OCI-LY7 (cell line): ENCODE measurements at regions not wholly inside any gene's neighbourhood (a gene's known extent, or its start where the extent isn't known, plus 50 kb on each side); places are given as distances from the start of the nearest gene placed in this dataset.

Experiments
- BruUV-seq: library from RNA; stranded (reverse); fragments of 400-500 nt; replicated peaks from 2 replicates; lab custom pipeline; 2021; lab: Mats Ljungman, UMichigan
- CTCF ChIA-PET: fragments of 300-600 bp; sonication (Branson Sonifier 250); formaldehyde crosslinking; loops from one replicate; lab custom pipeline; 2022; ENCODE audit warnings: antibody characterized with exemption; ENCODE audit not compliant: unreplicated experiment; lab: Charles Lee
- POLR2A ChIA-PET: fragments of 300-600 bp; sonication (Branson Sonifier 250); formaldehyde crosslinking; loops from one replicate; lab custom pipeline; 2022; ENCODE audit warnings: antibody characterized with exemption; lab: Charles Lee
- DNase-seq: peaks from one replicate; pipeline ENCODE4 v3.0.0-alpha.2; 2015; ENCODE audit warnings: low spot score
- H2AFZ ChIP-seq: fragments of 200-600 bp; sonication (generic), shearing (Covaris generic); 2 replicates; pipeline ENCODE4 v1.6.1; 2014; ENCODE audit warnings: mild to moderate bottlenecking, antibody characterized with exemption, low read length, moderate library complexity
- H3K27ac ChIP-seq: fragments of 200-600 bp; sonication (generic); 2 replicates; pipeline ENCODE4 v1.5.1; 2014; ENCODE audit warnings: mixed run types, low read depth, mild to moderate bottlenecking, moderate library complexity, low read length, inconsistent platforms; ENCODE audit not compliant: poor library complexity, severe bottlenecking
- H3K36me3 ChIP-seq: fragments of 200-600 bp; sonication (generic); 2 replicates; pipeline ENCODE4 v1.6.1; 2014; ENCODE audit warnings: mild to moderate bottlenecking, antibody characterized with exemption, low read length, moderate library complexity, mixed read lengths; ENCODE audit not compliant: insufficient read depth
- H3K4me1 ChIP-seq: fragments of 200-600 bp; sonication (generic); 2 replicates; pipeline ENCODE4 v1.5.1; 2014; ENCODE audit warnings: mild to moderate bottlenecking, low read length; ENCODE audit not compliant: insufficient read depth, poor library complexity, severe bottlenecking
- H3K4me2 ChIP-seq: fragments of 200-600 bp; sonication (generic); 2 replicates; pipeline ENCODE4 v1.6.1; 2014; ENCODE audit warnings: mild to moderate bottlenecking, low read length
- H3K4me3 ChIP-seq: fragments of 200-600 bp; sonication (generic); 2 replicates; pipeline ENCODE4 v1.5.1; 2014; ENCODE audit warnings: mild to moderate bottlenecking, low read depth, low read length; ENCODE audit not compliant: poor library complexity, severe bottlenecking
- H3K79me2 ChIP-seq: fragments of 200-600 bp; sonication (generic); 2 replicates; pipeline ENCODE4 v1.6.1; 2016; ENCODE audit warnings: low read depth, mild to moderate bottlenecking, low read length, moderate library complexity, mixed read lengths; ENCODE audit not compliant: insufficient read depth
- H3K9me2 ChIP-seq: fragments of 200-600 bp; sonication (generic); 2 replicates; pipeline ENCODE4 v1.6.1; 2016; ENCODE audit warnings: mild to moderate bottlenecking, low read length, mixed read lengths; ENCODE audit not compliant: insufficient read depth
- H3K9me3 ChIP-seq: fragments of 200-600 bp; sonication (generic); 2 replicates; pipeline ENCODE4 v1.6.1; 2014; ENCODE audit warnings: mild to moderate bottlenecking, mixed run types, low read length, mixed read lengths
- H4K20me1 ChIP-seq: fragments of 200-600 bp; sonication (generic); 2 replicates; pipeline ENCODE4 v1.6.1; 2014; ENCODE audit warnings: mild to moderate bottlenecking, antibody characterized with exemption, low read length, moderate library complexity, mixed read lengths; ENCODE audit not compliant: insufficient read depth
- CTCF ChIP-seq: fragments of 200-600 bp; sonication (generic); conservative IDR thresholded peaks from 2 replicates; pipeline ENCODE4 v1.5.1; 2014; ENCODE audit warnings: mild to moderate bottlenecking, antibody characterized with exemption, low read length, moderate library complexity, mixed read lengths
- EZH2phosphoT487 ChIP-seq: fragments of 200-600 bp; sonication (generic); IDR thresholded peaks from 2 replicates; pipeline ENCODE4 v1.6.1; 2018; ENCODE audit warnings: low read depth, borderline replicate concordance, mild to moderate bottlenecking, mixed run types, antibody characterized with exemption, low read length, moderate library complexity, mixed read lengths
- intact Hi-C: fragments of 100-400 bp; cut with micrococcal nuclease; formaldehyde crosslinking; loops from one replicate; pipeline ENCODE4 v1.10.0; 2022; ENCODE audit not compliant: unreplicated experiment

DNA sequence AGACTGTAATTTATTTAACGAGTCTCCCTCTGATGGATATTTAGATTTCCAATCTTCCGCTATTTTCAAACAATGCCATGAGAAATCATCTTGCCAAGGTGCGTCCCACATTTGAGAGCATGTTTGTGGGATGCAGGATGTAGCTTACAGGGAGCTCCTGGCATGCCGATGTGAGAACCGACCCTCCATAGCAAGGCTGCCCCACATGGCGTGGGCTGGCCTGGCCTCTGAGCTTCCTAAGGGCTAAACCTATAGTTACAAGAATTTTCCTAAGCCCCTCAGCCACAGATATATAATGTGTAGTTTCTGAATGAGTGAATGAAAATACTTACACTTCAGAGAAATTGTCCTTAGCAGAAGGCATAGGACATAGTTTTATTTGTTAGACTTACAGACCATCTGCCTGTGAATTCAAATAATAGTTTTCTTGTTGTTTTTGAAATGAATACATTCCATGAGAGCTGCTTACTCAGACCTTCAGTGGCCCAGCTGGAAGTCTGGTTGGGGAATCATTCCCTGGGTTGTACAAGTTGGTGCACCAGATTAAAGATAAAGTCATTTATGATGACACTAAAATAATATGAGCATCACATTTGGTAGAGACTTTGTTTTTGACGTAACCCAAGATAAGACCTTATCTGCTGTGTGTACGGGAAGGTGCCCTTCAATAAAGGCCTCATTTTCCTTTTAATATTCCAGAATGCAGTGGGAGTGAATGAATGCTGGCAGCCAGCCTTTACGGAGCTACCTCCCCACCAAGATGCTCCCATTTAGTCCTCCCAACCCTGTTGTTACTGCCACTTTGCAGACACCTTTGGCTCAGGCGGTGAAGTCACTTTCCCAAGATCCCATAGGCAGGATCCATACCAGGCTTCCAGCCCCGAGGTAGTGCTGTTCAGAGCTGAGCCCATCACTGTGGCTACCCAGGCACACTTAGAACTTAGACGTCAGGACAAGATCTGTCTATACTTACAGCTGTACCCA, 107.1 kb downstream of the GLI2 start:
- ChIA-PET CTCF (no interaction called here), POLR2A (interaction anchor here (0.5 to 0.7 kb wide), 2 partner anchors 15 to 58 kb away, joined by 3 to 4 read pairs; no protein-coding TSS in a partner anchor)
- H3K4me1 ChIP-seq: no peaks in the 10 kb centered on the region
- H2AFZ ChIP-seq: no peak overlapping the region
- H3K27ac ChIP-seq: no peak overlapping the region
- no peak for TF ChIP-seq EZH2phosphoT487
- TF ChIP-seq CTCF: no peak
- H3K4me3 ChIP-seq: no peak overlapping the region
- intact Hi-C loops: no loop called here
- no peak overlapping the region for H3K4me2 ChIP-seq
- H3K36me3 ChIP-seq: no peaks in the 10 kb centered on the region
- no peaks in the 10 kb centered on the region for H3K79me2 ChIP-seq
- H4K20me1 ChIP-seq: no peaks in the 10 kb centered on the region
- no peaks in the 10 kb centered on the region for H3K9me2 ChIP-seq
- no peaks in the 10 kb centered on the region for H3K9me3 ChIP-seq
- DNase-seq: no peak
- BruUV-seq: no TSS peak

GRCh38 chr2:120844070-120844738, 108.5 kb downstream of the GLI2 start:
- Histone ChIP-seq H2AFZ (no peak overlapping the region), H3K9me2 (no peaks in the 10 kb centered on the region), H3K4me3 (no peak overlapping the region), H4K20me1 (no peaks in the 10 kb centered on the region), H3K79me2 (no peaks in the 10 kb centered on the region), H3K4me2 (no peak overlapping the region), H3K9me3 (no peaks in the 10 kb centered on the region), H3K4me1 (no peaks in the 10 kb centered on the region), H3K27ac (no peak overlapping the region), H3K36me3 (no peaks in the 10 kb centered on the region)
- intact Hi-C loops: no loop called here
- TF ChIP-seq EZH2phosphoT487 (no peak), CTCF (no peak)
- BruUV-seq: no TSS peak
- POLR2A ChIA-PET: no interaction called here
- DNase-seq: no peak
- CTCF ChIA-PET: no interaction called here
